Skeletal muscle tissue (tissue), 3 donors: ENCODE measurements at regions not wholly inside any gene's neighbourhood (a gene's known extent, or its start where the extent isn't known, plus 50 kb on each side); places are given as distances from the start of the nearest gene placed in this dataset.

Source experiments
- H3K27ac ChIP-seq: one replicate; pipeline ENCODE4 v1.7.0; 2013; ENCODE audit warnings: mild to moderate bottlenecking, low read depth, low read length, inconsistent platforms
- H3K27me3 ChIP-seq, 3 donors: one replicate each; pipeline ENCODE4 v1.7.0; 2013; ENCODE audit warnings: low read length in 3 of 3; ENCODE audit not compliant: control insufficient read depth in 3 of 3, insufficient read depth in 3 of 3
- H3K36me3 ChIP-seq, 3 donors: one replicate each; pipeline ENCODE4 v1.7.0; 2013; ENCODE audit warnings: low read length in 3 of 3; ENCODE audit not compliant: control insufficient read depth in 3 of 3, insufficient read depth in 3 of 3
- H3K4me1 ChIP-seq, 3 donors: one replicate each; pipeline ENCODE4 v1.7.0; 2013; ENCODE audit warnings: low read length in 3 of 3, mild to moderate bottlenecking in 3 of 3; ENCODE audit not compliant: control insufficient read depth in 3 of 3, insufficient read depth in 3 of 3
- H3K4me3 ChIP-seq, 3 donors: one replicate each; pipeline ENCODE4 v1.7.0; 2013; ENCODE audit warnings: low read length in 3 of 3
- H3K9ac ChIP-seq, 3 donors: one replicate each; pipeline ENCODE4 v1.7.0; 2013; ENCODE audit warnings: low read length in 3 of 3, mild to moderate bottlenecking in 3 of 3, moderate library complexity in 2 of 3, low read depth in 1 of 3
- H3K9me3 ChIP-seq, 3 donors: one replicate each; pipeline ENCODE4 v1.7.0; 2013; ENCODE audit warnings: low read length in 3 of 3; ENCODE audit not compliant: control insufficient read depth in 3 of 3
- donor health status: Osteomylitis.

DNA sequence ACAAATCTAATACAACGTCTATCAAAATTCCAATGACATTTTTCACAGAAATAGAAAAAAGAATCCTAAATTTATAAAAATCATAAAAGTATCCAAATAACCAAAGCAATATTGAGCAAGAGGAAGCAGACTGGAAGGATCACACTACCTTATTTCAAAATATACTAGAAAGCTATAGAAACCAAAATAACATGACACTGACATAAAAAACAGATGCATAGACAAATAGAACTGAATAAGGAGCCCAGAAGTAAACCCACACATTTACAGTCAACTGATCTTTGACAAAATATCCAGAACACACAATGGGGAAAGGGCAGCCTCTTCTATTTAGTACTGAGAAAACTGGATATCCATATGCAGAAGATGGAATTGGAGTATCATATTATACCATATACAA is 217.5 kb downstream of the MACC1 start:
- Histone ChIP-seq H3K4me3 (no peak overlapping the region), H3K27me3 (no peaks in the 10 kb centered on the region), H3K9ac (no peak overlapping the region), H3K9me3 (no peaks in the 10 kb centered on the region), H3K36me3 (no peaks in the 10 kb centered on the region), H3K27ac (no peak overlapping the region), H3K4me1 (no peaks in the 10 kb centered on the region)

DNA sequence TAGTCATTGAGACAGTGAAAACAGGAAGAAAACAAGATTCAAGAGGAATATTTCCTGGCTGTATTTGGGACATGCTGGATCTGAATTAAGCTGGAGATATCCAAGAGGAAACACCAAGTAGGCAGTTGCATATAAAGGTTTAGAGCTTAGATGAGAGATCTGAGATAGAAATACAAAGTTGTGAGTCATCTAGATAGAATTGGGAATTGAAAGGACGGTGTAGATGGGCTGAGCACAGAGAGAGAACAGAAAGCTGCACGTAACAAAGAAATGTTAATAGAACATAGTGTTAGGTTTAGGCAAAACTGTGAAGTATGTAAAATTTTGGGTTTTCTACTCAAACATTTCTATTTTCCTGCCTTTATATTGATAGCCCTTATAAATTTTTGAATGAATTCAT is 218.5 kb upstream of the TMEM196 start:
- Histone ChIP-seq H3K36me3 (no peaks in the 10 kb centered on the region), H3K27me3 (no peaks in the 10 kb centered on the region), H3K4me3 (no peak overlapping the region), H3K9me3 (no peaks in the 10 kb centered on the region), H3K27ac (no peak overlapping the region), H3K9ac (no peak overlapping the region), H3K4me1 (no peaks in the 10 kb centered on the region)

DNA sequence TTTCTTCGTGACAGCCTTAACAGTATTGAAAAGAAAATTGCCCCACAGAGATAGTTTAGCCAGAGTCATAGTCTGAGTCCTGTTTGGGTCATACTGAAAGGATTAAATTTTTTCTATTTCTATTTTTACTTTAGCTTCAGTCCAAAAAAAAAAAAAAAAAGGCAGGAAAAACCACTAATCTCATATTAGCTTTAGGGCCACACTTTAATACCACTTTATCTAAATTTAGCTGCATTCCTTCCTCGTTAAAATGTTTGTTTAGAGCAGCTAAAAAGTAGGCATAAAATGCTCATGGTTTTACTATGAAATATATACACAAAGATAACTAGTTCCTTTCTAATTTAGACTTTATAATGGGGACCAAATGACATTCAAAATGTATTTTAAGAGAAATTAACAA is 216.5 kb upstream of the TMEM196 start:
- Histone ChIP-seq H3K27ac (no peak overlapping the region), H3K9ac (no peak overlapping the region), H3K4me3 (no peak overlapping the region), H3K9me3 (no peaks in the 10 kb centered on the region), H3K4me1 (no peaks in the 10 kb centered on the region), H3K36me3 (no peaks in the 10 kb centered on the region), H3K27me3 (no peaks in the 10 kb centered on the region)

DNA sequence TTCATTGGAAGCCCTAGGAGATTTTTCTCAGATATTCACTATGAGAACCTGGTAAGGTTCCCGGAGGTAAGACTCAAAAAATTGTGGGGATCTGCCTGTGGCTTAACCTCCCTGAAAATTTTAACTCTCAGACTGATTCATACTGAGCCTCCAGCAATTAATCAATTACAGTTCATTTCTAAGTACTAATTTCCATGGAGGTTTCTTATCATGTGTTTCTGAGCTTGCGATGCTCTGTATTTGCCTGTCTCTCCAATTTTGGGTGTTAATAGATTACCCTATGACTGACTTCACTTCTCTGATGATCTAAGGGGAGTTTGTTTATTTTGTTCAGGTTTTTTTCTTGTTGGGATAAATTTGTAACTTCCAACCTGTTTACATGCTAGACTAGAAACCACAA is 215.4 kb upstream of the TMEM196 start:
- H3K4me1 ChIP-seq, result no peaks in the 10 kb centered on the region
- no peaks in the 10 kb centered on the region for H3K36me3 ChIP-seq
- H3K9me3 ChIP-seq, result no peaks in the 10 kb centered on the region
- H3K9ac ChIP-seq, result no peak overlapping the region
- H3K27me3 ChIP-seq, result no peaks in the 10 kb centered on the region
- no peak overlapping the region for H3K27ac ChIP-seq
- H3K4me3 ChIP-seq, result no peak overlapping the region

DNA sequence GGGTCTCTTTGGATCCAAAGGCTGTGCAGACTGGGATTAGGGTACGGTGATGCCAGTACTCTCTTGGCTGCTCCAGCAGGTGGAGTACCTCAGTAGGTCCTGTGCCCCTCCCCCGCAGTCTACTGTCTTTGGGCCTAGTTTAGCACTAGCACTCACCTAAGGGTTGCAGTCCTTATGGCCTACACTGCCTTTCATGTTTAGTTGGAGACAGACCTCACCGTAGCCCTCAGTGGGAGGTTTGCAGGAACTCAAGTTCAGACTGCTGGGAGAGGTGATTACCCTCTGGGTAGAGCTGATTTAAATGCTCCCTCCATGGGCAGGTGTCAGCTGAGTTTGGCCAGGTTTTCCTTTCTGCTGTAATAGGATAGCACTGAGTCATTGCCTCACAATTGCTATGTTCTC is 210.8 kb upstream of the TMEM196 start:
- no peak overlapping the region for H3K9ac ChIP-seq
- no peaks in the 10 kb centered on the region for H3K36me3 ChIP-seq
- no peaks in the 10 kb centered on the region for H3K9me3 ChIP-seq
- H3K4me1 ChIP-seq, result no peaks in the 10 kb centered on the region
- no peak overlapping the region for H3K27ac ChIP-seq
- no peak overlapping the region for H3K4me3 ChIP-seq
- H3K27me3 ChIP-seq, result no peaks in the 10 kb centered on the region

DNA sequence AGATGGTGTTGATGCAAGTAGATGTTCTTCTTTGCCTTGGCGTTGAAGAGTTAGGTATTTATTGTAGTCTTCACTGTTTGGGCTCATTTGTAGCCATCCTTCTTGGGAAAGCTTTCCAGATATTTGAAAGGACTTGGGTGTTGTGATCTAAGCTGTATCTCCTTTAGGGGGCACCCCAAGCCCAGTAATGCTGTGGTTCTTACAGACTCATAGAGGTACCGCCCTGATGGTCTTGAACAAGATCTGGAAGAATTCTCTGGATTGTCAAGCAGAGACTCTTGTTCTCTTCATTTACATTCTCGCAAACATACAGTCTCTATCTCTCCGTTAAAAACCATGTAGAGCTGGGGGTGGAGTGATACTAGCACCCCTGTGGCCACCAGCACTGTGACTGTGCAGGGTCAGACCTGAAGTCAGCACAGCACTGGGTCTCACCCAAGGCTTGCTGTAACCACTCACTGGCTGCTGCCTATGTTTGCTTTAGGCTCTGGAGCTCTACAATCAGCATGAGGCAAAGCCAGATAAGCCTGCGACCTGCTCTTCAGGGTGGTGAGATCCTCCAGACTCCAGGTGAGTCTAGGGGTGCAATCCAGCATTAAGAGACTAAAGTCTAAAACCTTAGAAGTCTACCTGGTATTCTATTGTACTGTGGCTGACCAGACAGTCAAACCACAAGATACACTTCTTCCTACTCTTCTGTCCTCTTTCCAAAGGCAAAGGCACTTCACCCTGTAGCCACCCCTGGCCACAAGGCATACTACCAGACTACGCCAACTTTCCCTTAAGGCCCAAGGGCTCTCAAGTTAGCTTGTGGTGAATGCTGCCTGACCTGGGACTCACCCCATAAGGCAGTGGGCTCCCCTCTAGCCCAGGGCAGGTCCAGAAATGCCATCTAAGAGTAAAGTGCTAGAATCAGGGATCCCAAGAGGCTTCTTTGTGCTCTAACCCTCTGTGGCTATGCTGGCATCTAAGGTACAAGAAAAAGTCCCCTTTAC is 209.7 kb upstream of the TMEM196 start:
- Histone ChIP-seq H3K9me3 (no peaks in the 10 kb centered on the region), H3K27ac (no peak overlapping the region), H3K4me3 (no peak overlapping the region), H3K36me3 (no peaks in the 10 kb centered on the region), H3K27me3 (no peaks in the 10 kb centered on the region), H3K4me1 (no peaks in the 10 kb centered on the region), H3K9ac (no peak overlapping the region)

DNA sequence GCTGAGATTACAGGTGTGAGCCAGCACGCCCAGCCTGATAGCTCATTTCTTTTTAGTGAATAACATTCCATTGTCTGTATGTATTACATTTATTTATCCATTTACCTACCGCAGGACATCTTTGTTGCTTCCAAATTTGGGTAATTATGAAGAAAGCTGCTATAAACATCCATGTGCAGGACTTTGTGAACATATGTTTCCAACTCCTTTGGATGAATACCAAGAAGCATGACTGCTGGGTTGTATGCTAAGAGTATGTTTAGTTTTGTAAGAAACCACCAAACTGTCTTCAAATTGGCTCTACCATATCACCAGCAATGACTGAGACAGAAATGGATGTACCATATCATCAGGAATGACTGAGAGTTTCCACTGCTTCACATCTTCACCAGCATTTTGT is 200.2 kb upstream of the TMEM196 start:
- H3K36me3 ChIP-seq, result no peaks in the 10 kb centered on the region
- no peaks in the 10 kb centered on the region for H3K27me3 ChIP-seq
- no peak overlapping the region for H3K9ac ChIP-seq
- H3K27ac ChIP-seq, result no peak overlapping the region
- no peaks in the 10 kb centered on the region for H3K4me1 ChIP-seq
- no peaks in the 10 kb centered on the region for H3K9me3 ChIP-seq
- H3K4me3 ChIP-seq, result no peak overlapping the region

DNA sequence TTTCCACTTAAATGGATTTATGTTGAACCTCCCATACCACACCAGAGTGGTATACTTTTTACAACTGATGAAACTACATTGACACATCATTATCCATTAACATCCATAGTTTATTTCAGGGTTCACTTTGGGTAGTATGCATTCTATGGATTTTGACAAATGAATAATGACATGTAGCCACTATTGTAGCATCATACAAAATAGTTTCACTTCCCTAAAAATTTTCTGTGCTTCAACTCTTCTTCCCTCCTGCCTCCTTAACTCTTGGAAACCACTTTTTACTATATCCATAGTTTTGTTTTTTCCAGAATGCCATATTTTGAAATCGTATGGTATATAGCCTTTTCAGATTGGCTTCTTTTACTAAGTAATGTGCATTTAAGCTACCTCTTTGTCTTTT is 199.5 kb upstream of the TMEM196 start:
- Histone ChIP-seq H3K9me3 (no peaks in the 10 kb centered on the region), H3K9ac (no peak overlapping the region), H3K27ac (no peak overlapping the region), H3K4me1 (no peaks in the 10 kb centered on the region), H3K4me3 (no peak overlapping the region), H3K27me3 (no peaks in the 10 kb centered on the region), H3K36me3 (no peaks in the 10 kb centered on the region)

DNA sequence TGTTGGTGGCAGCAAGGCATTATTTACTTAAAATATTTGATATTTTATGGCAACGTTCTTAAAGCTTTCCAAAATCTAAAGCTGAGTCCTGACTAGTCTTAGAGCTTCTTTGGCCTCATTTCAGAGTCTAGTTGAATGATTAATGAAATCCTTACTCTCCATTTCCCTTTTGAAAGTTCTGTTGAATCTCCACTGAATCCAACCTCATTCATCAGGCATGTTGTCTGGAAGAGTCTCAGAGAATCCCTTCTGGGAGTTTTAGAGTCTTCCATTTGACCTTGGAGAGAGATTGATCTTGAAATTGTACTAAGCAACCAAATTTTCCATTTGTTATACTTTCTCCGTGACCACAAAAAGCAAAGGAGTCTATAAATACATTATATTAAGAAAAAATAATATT is 198.5 kb upstream of the TMEM196 start:
- H3K9me3 ChIP-seq, result no peaks in the 10 kb centered on the region
- H3K4me1 ChIP-seq, result no peaks in the 10 kb centered on the region
- H3K36me3 ChIP-seq, result no peaks in the 10 kb centered on the region
- no peaks in the 10 kb centered on the region for H3K27me3 ChIP-seq
- H3K4me3 ChIP-seq, result no peak overlapping the region
- H3K9ac ChIP-seq, result no peak overlapping the region
- H3K27ac ChIP-seq, result no peak overlapping the region

DNA sequence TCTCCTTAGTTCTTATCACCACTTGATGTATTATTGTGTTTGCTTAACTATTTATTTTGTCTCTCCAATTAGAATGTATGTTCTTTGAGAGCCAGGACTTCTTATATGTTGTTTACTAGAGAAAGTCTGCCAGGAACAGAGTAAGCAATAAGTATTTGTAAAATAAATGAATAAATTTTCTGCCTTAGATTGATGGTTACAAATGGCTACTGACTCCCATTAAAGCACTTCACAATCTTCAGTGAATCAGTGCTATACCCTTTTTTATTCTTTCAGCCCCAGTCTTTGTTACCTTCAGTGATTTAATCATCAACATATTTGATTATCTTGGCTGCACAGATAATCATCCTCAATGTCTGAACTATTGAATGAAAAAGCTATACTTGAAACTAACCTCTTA is 197.1 kb upstream of the TMEM196 start:
- no peak overlapping the region for H3K27ac ChIP-seq
- no peaks in the 10 kb centered on the region for H3K27me3 ChIP-seq
- no peak overlapping the region for H3K9ac ChIP-seq
- H3K9me3 ChIP-seq, result no peaks in the 10 kb centered on the region
- no peaks in the 10 kb centered on the region for H3K36me3 ChIP-seq
- H3K4me3 ChIP-seq, result no peak overlapping the region
- H3K4me1 ChIP-seq, result no peaks in the 10 kb centered on the region
